ENCODE measurements at regions not wholly inside any gene's neighbourhood (a gene's known extent, or its start where the extent isn't known, plus 50 kb on each side); places are given as distances from the start of the nearest gene placed in this dataset.

DNA sequence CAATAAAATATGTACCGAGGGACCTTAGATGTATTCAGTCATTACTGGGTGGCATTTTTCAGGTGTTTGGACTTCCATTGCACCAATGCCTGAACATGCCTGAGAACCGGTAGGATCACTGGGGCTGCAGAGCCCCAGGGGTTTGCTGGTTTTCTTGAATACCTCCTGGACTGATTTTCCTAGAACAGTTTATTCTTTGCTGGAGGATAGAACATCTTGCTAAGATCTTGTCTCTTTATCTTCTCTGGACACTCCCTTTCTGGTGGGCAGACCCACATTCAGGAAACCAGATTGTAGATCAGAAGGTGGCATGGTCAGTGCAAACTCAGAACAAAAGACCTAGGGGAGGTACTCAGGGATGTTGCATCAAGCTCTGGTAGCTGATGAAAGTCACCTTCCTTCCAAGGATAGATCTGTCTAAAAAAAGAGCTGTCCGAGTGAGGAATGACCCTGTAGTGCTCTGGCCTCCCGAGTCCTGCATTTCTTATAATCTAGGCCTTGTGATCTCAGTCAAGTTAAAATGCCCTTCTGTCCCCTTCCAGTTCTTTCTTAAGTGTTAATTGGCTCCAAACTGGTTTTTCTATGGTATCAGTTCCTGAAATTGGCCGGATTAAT lies 84.8 kb downstream of the CLDN34 start:
- TF ChIP-seq POLR2A (IDR thresholded peaks at IDR 0.05) = no peak
- TF ChIP-seq, protein P1, sequence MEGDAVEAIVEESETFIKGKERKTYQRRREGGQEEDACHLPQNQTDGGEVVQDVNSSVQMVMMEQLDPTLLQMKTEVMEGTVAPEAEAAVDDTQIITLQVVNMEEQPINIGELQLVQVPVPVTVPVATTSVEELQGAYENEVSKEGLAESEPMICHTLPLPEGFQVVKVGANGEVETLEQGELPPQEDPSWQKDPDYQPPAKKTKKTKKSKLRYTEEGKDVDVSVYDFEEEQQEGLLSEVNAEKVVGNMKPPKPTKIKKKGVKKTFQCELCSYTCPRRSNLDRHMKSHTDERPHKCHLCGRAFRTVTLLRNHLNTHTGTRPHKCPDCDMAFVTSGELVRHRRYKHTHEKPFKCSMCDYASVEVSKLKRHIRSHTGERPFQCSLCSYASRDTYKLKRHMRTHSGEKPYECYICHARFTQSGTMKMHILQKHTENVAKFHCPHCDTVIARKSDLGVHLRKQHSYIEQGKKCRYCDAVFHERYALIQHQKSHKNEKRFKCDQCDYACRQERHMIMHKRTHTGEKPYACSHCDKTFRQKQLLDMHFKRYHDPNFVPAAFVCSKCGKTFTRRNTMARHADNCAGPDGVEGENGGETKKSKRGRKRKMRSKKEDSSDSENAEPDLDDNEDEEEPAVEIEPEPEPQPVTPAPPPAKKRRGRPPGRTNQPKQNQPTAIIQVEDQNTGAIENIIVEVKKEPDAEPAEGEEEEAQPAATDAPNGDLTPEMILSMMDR (IDR thresholded peaks at IDR 0.05) = no peak
- no peak for DNase-seq
- H3K36me3 ChIP-seq = no peaks in the 10 kb centered on the region
- intact Hi-C loops (cut with DNase I) = no loop called here
- WGBS, 2 donors = 74 to 87% methylated on average over 5 of the region's 5 CpGs
- H3K9me3 ChIP-seq = no peaks in the 10 kb centered on the region
- H3K4me1 ChIP-seq = peaks cover 0 to 30% of the 10 kb centered on the region in 2 donors
- peak overlapping the region in 1 of 3 donors; percentile 54 for H3K27ac ChIP-seq
- H3K4me3 ChIP-seq (replicated peaks in 1 of 3) = no peak overlapping the region
- no peaks in the 10 kb centered on the region for H3K27me3 ChIP-seq

DNA sequence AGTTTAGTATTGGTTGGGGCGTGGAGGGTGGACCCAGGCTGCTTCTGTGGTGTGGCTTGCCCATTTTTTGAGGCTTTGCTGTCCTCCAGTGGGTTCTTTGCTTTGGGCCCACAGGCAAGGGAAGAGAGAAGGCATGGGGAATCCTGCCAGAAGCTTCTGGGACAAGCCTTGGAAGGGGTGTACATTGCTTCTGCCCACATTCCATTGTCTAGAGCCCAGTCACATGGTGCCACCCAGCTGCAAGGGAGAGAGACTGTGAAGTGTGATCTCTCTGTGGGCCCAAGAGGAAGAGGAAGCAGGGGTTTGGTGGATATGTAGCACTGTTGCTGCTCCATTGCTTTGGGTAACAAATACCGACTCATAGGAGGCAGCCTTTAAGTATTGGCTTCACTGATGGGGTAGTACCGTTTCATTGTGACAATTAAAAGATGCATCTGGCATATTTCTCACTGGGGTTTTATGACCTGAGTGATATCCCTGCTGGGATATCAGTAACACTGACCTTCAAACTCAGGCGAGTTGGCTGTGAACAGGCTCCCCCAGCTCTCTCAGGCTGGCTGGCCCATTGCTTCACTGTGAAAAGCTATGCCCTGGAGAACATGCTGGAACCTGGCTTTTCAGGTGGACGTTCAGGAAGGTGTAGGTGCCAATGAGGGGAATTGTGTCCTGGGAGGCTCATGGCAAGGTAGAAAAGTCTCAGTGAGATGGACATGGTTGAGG lies 85.9 kb downstream of the CLDN34 start:
- Histone ChIP-seq H3K4me3 (replicated peaks in 1 of 3) (no peak overlapping the region), H3K27me3 (no peaks in the 10 kb centered on the region), H3K4me1 (peaks cover 0 to 30% of the 10 kb centered on the region in 2 donors), H3K27ac (peak overlapping the region in 1 of 3 donors; percentile 54), H3K36me3 (no peaks in the 10 kb centered on the region), H3K9me3 (no peaks in the 10 kb centered on the region)
- peak; percentile 37 to 49 for DNase-seq
- intact Hi-C loops (cut with DNase I) = no loop called here
- TF ChIP-seq, protein P1 (IDR thresholded peaks at IDR 0.05) = no peak
- TF ChIP-seq POLR2A (IDR thresholded peaks at IDR 0.05) = no peak
- WGBS, 2 donors = 82 to 92% methylated on average over 4 to 5 of the region's 5 CpGs

DNA sequence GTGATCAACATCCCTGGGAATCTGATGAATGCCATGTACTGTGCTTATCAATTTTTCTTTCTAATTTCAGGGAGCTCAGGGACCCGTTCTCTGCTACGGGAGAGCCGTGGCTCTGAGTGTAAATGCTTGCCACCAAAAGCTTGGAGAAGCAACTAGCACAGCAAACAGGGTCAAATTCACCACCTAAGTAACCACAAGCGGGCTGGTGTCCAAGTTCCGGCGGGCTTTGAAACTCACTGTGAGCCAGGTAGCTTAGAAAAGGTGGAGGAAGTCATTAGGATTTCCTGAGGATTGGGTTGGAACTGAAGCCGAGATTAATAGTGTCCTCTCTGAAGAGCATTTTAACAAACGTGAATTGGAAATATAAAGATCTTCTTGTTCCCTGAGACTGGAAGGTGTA lies 87.2 kb downstream of the CLDN34 start:
- H3K9me3 ChIP-seq = no peaks in the 10 kb centered on the region
- 83 to 86% methylated on average over 5 to 8 of the region's 8 CpGs for WGBS, 2 donors
- no peak overlapping the region for H3K4me3 ChIP-seq (replicated peaks in 1 of 3)
- H3K27me3 ChIP-seq = no peaks in the 10 kb centered on the region
- intact Hi-C loops (cut with DNase I) = no loop called here
- H3K27ac ChIP-seq = no peak overlapping the region
- H3K4me1 ChIP-seq = peaks cover 0 to 29% of the 10 kb centered on the region in 2 donors
- DNase-seq = no peak
- TF ChIP-seq, protein P1 (IDR thresholded peaks at IDR 0.05) = no peak
- no peak for TF ChIP-seq POLR2A (IDR thresholded peaks at IDR 0.05)
- no peaks in the 10 kb centered on the region for H3K36me3 ChIP-seq

DNA sequence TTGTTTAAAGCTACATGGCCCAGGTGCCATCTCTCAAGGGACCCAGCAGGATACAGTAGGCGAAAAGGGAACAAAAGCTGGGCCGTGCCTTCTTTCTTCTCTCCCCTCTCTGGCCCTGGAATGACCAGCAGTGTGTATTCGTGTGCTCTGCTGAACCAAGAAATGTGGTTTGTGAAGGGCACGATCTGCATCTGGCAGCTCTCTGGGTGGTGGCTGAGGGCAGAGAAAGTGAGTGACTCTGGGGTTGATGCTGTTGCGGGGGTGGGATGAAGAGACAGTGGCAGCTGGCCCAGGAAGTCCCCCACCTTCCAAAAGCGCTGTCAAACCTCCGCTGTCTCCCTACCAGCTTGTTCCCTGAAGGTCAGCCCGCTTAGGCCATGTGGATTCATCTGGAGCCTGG lies 88.3 kb downstream of the CLDN34 start:
- Histone ChIP-seq H3K36me3 (no peaks in the 10 kb centered on the region), H3K4me3 (replicated peaks in 1 of 3) (no peak overlapping the region), H3K27ac (no peak overlapping the region), H3K9me3 (no peaks in the 10 kb centered on the region), H3K27me3 (no peaks in the 10 kb centered on the region), H3K4me1 (peaks cover 0 to 22% of the 10 kb centered on the region in 2 donors)
- WGBS, 2 donors = 94 to 100% methylated on average over 6 to 7 of the region's 8 CpGs
- TF ChIP-seq POLR2A (IDR thresholded peaks at IDR 0.05) = no peak
- DNase-seq = no peak
- intact Hi-C loops (cut with DNase I) = no loop called here

DNA sequence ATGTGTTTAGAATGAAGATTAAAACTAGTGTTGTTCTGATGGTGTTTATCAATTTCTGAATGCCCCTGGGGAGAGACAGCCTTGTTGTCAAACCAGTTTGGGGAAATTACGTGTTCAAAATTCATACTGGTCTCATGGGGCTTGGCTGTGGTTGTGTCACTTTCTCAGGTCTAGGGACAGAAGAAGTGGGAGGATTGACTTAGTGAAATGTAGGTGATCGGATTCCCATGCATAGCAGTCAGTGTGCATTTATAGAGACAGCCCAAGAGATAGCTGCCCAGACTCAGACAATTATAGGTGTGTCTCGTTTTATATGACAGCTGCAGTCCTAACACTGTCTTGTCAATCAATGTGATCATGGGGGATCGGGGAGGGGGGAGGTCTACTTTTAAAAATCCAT lies 94.4 kb upstream of the CLCN4 start:
- no peak for TF ChIP-seq POLR2A (IDR thresholded peaks at IDR 0.05)
- TF ChIP-seq, protein P1 (IDR thresholded peaks at IDR 0.05) = no peak
- intact Hi-C loops (cut with DNase I) = no loop called here
- no peaks in the 10 kb centered on the region for H3K36me3 ChIP-seq
- no peaks in the 10 kb centered on the region for H3K9me3 ChIP-seq
- no peaks in the 10 kb centered on the region for H3K27me3 ChIP-seq
- no peak overlapping the region for H3K27ac ChIP-seq
- H3K4me3 ChIP-seq (replicated peaks in 1 of 3) = no peak overlapping the region
- 66 to 73% methylated on average over 4 of the region's 4 CpGs for WGBS, 2 donors
- H3K4me1 ChIP-seq = peaks cover 0 to 14% of the 10 kb centered on the region in 2 donors
- DNase-seq = no peak
